ENCODE measurements at regions not wholly inside any gene's neighbourhood (a gene's known extent, or its start where the extent isn't known, plus 50 kb on each side); places are given as distances from the start of the nearest gene placed in this dataset.

GRCh38 chr3:23004971-23005370 is 198.2 kb upstream of the UBE2E2 start:
- TF ChIP-seq, protein P1, sequence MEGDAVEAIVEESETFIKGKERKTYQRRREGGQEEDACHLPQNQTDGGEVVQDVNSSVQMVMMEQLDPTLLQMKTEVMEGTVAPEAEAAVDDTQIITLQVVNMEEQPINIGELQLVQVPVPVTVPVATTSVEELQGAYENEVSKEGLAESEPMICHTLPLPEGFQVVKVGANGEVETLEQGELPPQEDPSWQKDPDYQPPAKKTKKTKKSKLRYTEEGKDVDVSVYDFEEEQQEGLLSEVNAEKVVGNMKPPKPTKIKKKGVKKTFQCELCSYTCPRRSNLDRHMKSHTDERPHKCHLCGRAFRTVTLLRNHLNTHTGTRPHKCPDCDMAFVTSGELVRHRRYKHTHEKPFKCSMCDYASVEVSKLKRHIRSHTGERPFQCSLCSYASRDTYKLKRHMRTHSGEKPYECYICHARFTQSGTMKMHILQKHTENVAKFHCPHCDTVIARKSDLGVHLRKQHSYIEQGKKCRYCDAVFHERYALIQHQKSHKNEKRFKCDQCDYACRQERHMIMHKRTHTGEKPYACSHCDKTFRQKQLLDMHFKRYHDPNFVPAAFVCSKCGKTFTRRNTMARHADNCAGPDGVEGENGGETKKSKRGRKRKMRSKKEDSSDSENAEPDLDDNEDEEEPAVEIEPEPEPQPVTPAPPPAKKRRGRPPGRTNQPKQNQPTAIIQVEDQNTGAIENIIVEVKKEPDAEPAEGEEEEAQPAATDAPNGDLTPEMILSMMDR (conservative IDR thresholded peaks at IDR 0.05; ENCODE audit: low read depth, low read length) = no peak
- TF ChIP-seq EZH2 (IDR thresholded peaks at IDR 0.05; ENCODE audit: borderline replicate concordance, low read depth, low read length, poor library complexity, severe bottlenecking) = no peak
